Calu3 (cell line): ENCODE measurements at regions not wholly inside any gene's neighbourhood (a gene's known extent, or its start where the extent isn't known, plus 50 kb on each side); places are given as distances from the start of the nearest gene placed in this dataset.

Experiments used
- BruUV-seq: library from RNA; stranded (reverse); fragments of 400-500 nt; replicated peaks from 2 replicates; lab custom pipeline; 2021; lab: Mats Ljungman, UMichigan
- CTCF ChIA-PET: fragments of 300-600 bp; sonication (Branson Sonifier 250); formaldehyde crosslinking; loops from one replicate; lab custom pipeline; 2022; ENCODE audit warnings: antibody characterized with exemption; lab: Charles Lee
- DNase-seq: peaks from one replicate; pipeline ENCODE4 v3.0.0; 2022
- H3K27ac Mint-ChIP-seq: one replicate; pipeline ENCODE4 v1.8.0; 2022; ENCODE audit warnings: mixed read lengths; ENCODE audit not compliant: unreplicated experiment
- H3K27me3 Mint-ChIP-seq: one replicate; pipeline ENCODE4 v1.8.0; 2022; ENCODE audit warnings: mixed read lengths; ENCODE audit not compliant: unreplicated experiment
- H3K36me3 Mint-ChIP-seq: one replicate; pipeline ENCODE4 v1.8.0; 2022; ENCODE audit warnings: mild to moderate bottlenecking, moderate library complexity, mixed read lengths; ENCODE audit not compliant: insufficient read depth, unreplicated experiment
- H3K4me1 Mint-ChIP-seq: one replicate; pipeline ENCODE4 v1.8.0; 2022; ENCODE audit warnings: mild to moderate bottlenecking, low read depth, mixed read lengths; ENCODE audit not compliant: unreplicated experiment
- H3K4me3 Mint-ChIP-seq: one replicate; pipeline ENCODE4 v1.8.0; 2022; ENCODE audit warnings: mild to moderate bottlenecking, low read depth, moderate library complexity, mixed read lengths; ENCODE audit not compliant: unreplicated experiment
- H3K9me3 Mint-ChIP-seq: one replicate; pipeline ENCODE4 v1.8.0; 2022; ENCODE audit warnings: low read depth, mixed read lengths; ENCODE audit not compliant: unreplicated experiment
- intact Hi-C: fragments of 100-400 bp; cut with micrococcal nuclease; formaldehyde crosslinking; loops from one replicate; pipeline ENCODE4 v1.10.0; 2022; ENCODE audit not compliant: unreplicated experiment
- TF ChIP-seq, protein P1 (sequence below): fragments of 200-600 bp; IDR thresholded peaks from one replicate; pipeline ENCODE4 v1.8.0; 2022; ENCODE audit warnings: antibody characterized with exemption; ENCODE audit not compliant: unreplicated experiment

DNA sequence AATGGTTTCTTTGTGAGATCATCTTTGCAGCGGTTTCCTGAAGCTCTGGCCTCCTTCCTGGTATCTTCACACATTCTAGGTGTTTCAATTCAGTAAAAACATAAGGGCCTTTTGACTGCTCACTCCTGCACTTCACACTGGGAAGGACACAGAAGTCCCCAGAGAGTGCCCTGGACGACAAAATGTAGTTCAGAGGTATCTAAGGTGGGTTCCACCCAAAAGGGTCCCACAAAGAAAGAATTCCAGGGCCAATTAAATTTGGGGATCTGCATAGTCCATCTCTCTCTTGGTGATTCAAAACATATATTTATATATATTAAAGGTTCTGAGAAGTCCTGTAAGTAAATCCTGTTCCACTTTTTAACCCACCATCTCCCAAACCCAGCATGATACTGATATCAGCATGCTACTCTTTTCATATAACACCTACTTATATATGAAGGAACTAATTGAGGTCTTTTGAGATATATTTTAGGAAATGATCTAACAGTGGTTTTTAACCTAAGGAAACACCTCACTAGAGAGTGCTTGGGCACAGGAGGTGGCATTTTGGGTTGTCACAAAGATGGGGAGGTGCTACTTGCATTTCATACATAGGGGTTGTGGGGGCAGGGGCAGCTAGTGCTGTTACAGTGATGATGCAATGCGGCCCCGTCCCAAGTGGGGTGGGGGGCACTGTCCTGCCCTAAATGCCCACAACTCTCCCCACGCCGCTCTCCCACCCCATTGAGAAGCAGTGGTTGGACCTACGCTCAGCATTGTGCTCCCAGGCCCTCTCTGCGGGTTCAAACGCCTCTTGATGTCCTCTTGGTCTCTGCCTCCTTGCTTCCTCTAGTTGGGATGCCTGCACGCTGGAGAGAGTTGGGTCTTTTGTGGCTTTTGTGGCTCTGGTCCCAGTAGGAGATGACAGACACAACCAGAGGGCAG lies 109.4 kb downstream of the ARF6 start:
- Mint-ChIP-seq H3K9me3 (no peaks in the 10 kb centered on the region), H3K36me3 (peaks cover 46% of the 10 kb centered on the region), H3K27me3 (no peaks in the 10 kb centered on the region), H3K4me1 (peaks cover 64% of the 10 kb centered on the region), H3K27ac (peak overlapping the region; percentile 99), H3K4me3 (peak overlapping the region; percentile 69)
- intact Hi-C loops: loop anchor here (2.0 kb wide), 2 partner anchors 27 to 43 kb away; no protein-coding TSS in a partner anchor
- DNase-seq: no peak
- no TSS peak for BruUV-seq
- CTCF ChIA-PET: interaction anchor here (0.9 to 4.5 kb wide), 15 partner anchors 10 to 148 kb away, joined by 3 to 23 read pairs (median 6); no protein-coding TSS in a partner anchor
- TF ChIP-seq, protein P1, sequence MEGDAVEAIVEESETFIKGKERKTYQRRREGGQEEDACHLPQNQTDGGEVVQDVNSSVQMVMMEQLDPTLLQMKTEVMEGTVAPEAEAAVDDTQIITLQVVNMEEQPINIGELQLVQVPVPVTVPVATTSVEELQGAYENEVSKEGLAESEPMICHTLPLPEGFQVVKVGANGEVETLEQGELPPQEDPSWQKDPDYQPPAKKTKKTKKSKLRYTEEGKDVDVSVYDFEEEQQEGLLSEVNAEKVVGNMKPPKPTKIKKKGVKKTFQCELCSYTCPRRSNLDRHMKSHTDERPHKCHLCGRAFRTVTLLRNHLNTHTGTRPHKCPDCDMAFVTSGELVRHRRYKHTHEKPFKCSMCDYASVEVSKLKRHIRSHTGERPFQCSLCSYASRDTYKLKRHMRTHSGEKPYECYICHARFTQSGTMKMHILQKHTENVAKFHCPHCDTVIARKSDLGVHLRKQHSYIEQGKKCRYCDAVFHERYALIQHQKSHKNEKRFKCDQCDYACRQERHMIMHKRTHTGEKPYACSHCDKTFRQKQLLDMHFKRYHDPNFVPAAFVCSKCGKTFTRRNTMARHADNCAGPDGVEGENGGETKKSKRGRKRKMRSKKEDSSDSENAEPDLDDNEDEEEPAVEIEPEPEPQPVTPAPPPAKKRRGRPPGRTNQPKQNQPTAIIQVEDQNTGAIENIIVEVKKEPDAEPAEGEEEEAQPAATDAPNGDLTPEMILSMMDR: no peak

DNA sequence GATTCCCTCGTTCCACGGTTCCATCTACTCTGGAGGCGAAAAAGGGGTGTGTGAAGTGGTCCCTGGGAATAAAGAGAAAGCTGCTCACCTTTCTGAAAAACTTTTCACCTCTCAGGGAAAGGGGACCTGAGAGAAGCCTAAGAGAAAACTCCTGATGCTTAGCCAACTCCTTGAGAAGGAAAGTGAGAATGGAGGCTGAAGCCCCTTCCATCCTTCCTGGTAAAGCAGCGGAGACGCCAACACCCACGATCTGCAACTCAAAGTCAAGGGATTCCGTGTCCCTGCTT lies 110.0 kb downstream of the ARF6 start:
- TF ChIP-seq, protein P1: no peak
- no peaks in the 10 kb centered on the region for H3K9me3 Mint-ChIP-seq
- CTCF ChIA-PET: interaction anchor here (1.2 to 4.5 kb wide), 5 partner anchors 14 to 140 kb away, joined by 3 to 23 read pairs (median 5); no protein-coding TSS in a partner anchor
- TSS peak; percentile 54 for BruUV-seq
- DNase-seq: no peak
- H3K27me3 Mint-ChIP-seq: no peaks in the 10 kb centered on the region
- H3K4me3 Mint-ChIP-seq: peak overlapping the region; percentile 69
- peaks cover 46% of the 10 kb centered on the region for H3K36me3 Mint-ChIP-seq
- H3K27ac Mint-ChIP-seq: peak overlapping the region; percentile 99
- H3K4me1 Mint-ChIP-seq: peaks cover 64% of the 10 kb centered on the region
- intact Hi-C loops: no loop called here

DNA sequence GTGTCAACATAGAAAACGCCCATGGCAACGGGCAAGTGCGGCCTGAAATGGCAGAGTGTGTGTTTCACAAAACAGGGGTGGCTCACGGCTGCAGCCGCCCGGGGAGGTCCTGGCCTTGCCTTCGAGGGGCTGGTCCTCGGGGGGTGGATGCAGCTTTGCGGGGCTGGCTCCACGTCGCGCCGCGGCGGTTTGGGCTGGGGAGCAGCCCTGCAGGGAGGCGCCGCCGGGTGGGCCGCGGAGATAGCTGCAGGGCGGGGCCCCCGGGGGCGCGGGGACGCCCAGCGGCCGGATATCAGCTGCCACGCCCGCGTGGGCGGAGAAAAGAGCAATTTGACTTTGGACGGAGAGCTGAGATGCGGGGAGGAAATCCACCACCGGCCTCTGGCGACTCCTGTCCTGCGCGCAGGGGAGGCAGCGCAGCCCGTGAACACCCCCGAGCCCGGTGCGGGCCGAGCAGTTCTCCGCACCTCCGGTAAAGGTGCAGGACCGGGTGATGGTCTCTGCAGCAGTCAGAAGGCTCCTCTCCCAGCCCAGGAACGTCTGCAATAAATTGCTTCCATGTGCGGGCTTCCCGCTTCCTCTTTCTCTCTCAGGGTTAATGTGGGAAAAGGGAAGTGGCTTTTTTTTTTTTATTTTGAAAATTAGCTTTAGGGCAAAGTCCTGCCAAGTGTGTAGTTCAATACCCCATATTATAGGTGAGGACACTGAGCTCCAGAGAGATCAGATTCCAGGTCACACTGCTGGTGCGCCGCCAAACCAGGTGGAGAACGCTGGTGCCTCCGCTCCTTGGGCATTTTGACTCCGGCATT lies 110.5 kb downstream of the ARF6 start:
- Mint-ChIP-seq H3K36me3 (peaks cover 46% of the 10 kb centered on the region), H3K4me3 (peak overlapping the region; percentile 69), H3K9me3 (no peaks in the 10 kb centered on the region), H3K27me3 (no peaks in the 10 kb centered on the region), H3K4me1 (peaks cover 66% of the 10 kb centered on the region), H3K27ac (peak overlapping the region; percentile 99)
- intact Hi-C loops: no loop called here
- peak; percentile 86 for DNase-seq
- BruUV-seq: TSS peak; percentile 66
- CTCF ChIA-PET: interaction anchor here (0.6 to 4.5 kb wide), 8 partner anchors 14 to 141 kb away, joined by 3 to 23 read pairs (median 4); no protein-coding TSS in a partner anchor
- TF ChIP-seq, protein P1: no peak

DNA sequence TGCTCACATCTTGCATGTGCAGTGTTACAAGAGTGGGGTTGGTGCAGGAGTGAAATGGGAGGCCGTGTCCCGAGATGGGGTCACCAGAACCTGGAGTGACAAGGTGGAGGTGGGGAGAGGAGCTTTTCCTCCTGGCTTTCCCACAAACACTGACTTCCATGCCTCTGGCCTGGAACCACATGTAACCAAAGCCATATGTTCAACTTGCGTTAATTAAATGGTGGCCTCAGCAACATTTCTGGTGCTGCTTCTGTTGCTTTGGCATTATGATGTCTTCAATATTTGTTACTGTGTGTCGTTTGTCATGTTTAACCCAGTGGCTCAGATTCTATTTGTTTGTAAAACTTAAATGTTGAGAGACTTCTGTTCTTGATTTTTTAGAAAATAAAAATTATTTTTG lies 110.2 kb downstream of the VCPKMT start:
- no peaks in the 10 kb centered on the region for H3K9me3 Mint-ChIP-seq
- intact Hi-C loops: loop anchor here (5.0 kb wide), 1 partner anchor 144 kb away; no protein-coding TSS in a partner anchor
- H3K36me3 Mint-ChIP-seq: peaks cover 29% of the 10 kb centered on the region
- TF ChIP-seq, protein P1: no peak
- H3K27me3 Mint-ChIP-seq: no peaks in the 10 kb centered on the region
- H3K4me3 Mint-ChIP-seq: no peak overlapping the region
- H3K4me1 Mint-ChIP-seq: peaks cover 61% of the 10 kb centered on the region
- CTCF ChIA-PET: no interaction called here
- H3K27ac Mint-ChIP-seq: no peak overlapping the region
- BruUV-seq: no TSS peak
- DNase-seq: no peak
